Ovary (tissue), 7 donors: ENCODE measurements at regions not wholly inside any gene's neighbourhood (a gene's known extent, or its start where the extent isn't known, plus 50 kb on each side); places are given as distances from the start of the nearest gene placed in this dataset.

Experiments used
- DNase-seq, 5 donors: peaks; one replicate each; pipeline ENCODE4 v3.0.0-alpha.2; 2019 to 2020
- H3K27ac ChIP-seq, 2 donors: fragments of 200-600 bp; one replicate each; pipeline versions ENCODE4 v1.5.1 to v1.8.0; 2019 to 2022
- H3K27me3 ChIP-seq: fragments of 200-600 bp; one replicate; pipeline ENCODE4 v1.8.0; 2022
- H3K36me3 ChIP-seq: fragments of 200-600 bp; sonication (generic); one replicate; pipeline ENCODE4 v1.5.1; 2019
- H3K4me1 ChIP-seq: one replicate; pipeline ENCODE4 v1.8.1; 2013; ENCODE audit warnings: mild to moderate bottlenecking, moderate library complexity; ENCODE audit not compliant: insufficient read depth
- H3K4me3 ChIP-seq: fragments of 200-600 bp; sonication (generic); one replicate; pipeline ENCODE4 v1.5.1; 2017
- H3K9me3 ChIP-seq, 2 donors: fragments of 200-600 bp in 1 of 2; sonication (generic) in 1 of 2; one replicate each; pipeline versions ENCODE4 v1.5.1 to v1.8.1; 2013 to 2019; ENCODE audit warnings: mild to moderate bottlenecking in 1 of 2, moderate library complexity in 1 of 2
- EP300 ChIP-seq: sonication (generic); formaldehyde crosslinking; IDR thresholded peaks from one replicate; pipeline ENCODE4 v1.6.1; 2017; ENCODE audit warnings: antibody characterized with exemption
- POLR2A ChIP-seq: fragments of 450-650 bp; IDR thresholded peaks from one replicate; pipeline ENCODE4 v1.6.1; 2017; ENCODE audit warnings: antibody characterized with exemption, mild to moderate bottlenecking, moderate library complexity
- WGBS, 3 donors: extraction: QIAGEN DNeasy Blood & Tissue Kit in 1 of 3; methylation state at CpG; one replicate each; pipeline versions ENCODE4 v1.1.5 to v1.1.7; 2013 to 2017; 5-methylcytosine and 5-hydroxymethylcytosine counted together
- intact Hi-C, 4 donors: fragments of 100-400 bp; cut with DNase I; formaldehyde crosslinking; loops; one replicate each; pipeline versions ENCODE4 v1.11.0 to v1.15.1; 2022 to 2023
- TF ChIP-seq, protein P1 (sequence below), 3 donors: fragments of 450-650 bp in 2 of 3; fragments of 200-600 bp in 1 of 3; IDR thresholded peaks; one replicate each; pipeline versions ENCODE4 v1.5.1 to v1.8.0; 2016 to 2022; ENCODE audit warnings: antibody characterized with exemption in 3 of 3, mild to moderate bottlenecking in 1 of 3
- donor health status: DM: no; HTN: no; CAD: no; lungs with moderate emphysema.
- donor health status: DM: no; HTN: no; CAD: no.
- donor health status: Bipolar disorder and iron deficiency.
- donor health status: DM: no; HTN: no; CAD: no.
- donor health status: DM: yes; HTN: yes; CAD: no.

DNA sequence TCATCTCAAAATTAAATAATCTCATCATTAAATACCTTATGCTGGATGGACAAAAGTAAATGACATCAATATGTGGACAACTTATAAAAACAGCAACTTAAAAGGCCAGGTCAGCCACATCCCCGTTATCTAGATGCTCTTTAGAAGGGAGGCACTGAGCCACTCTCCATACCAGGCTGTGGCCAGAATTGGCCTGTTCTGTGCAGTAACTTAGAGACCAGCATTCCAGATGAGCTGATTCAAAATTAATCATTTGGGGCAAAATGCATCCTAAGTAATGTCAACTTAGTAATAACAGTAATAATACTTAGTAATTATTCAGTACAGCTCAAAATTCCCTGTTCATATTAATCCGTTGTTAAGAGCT is 373.6 kb downstream of the FBXW7 start:
- 35 to 54% (median 48%) methylated on average over 2 of the region's 2 CpGs for WGBS, 3 donors
- Histone ChIP-seq H3K4me3 (no peak overlapping the region), H3K27me3 (no peaks in the 10 kb centered on the region), H3K27ac (no peak overlapping the region), H3K4me1 (no peaks in the 10 kb centered on the region), H3K36me3 (no peaks in the 10 kb centered on the region), H3K9me3 (no peaks in the 10 kb centered on the region)
- no peak for DNase-seq
- TF ChIP-seq, protein P1, sequence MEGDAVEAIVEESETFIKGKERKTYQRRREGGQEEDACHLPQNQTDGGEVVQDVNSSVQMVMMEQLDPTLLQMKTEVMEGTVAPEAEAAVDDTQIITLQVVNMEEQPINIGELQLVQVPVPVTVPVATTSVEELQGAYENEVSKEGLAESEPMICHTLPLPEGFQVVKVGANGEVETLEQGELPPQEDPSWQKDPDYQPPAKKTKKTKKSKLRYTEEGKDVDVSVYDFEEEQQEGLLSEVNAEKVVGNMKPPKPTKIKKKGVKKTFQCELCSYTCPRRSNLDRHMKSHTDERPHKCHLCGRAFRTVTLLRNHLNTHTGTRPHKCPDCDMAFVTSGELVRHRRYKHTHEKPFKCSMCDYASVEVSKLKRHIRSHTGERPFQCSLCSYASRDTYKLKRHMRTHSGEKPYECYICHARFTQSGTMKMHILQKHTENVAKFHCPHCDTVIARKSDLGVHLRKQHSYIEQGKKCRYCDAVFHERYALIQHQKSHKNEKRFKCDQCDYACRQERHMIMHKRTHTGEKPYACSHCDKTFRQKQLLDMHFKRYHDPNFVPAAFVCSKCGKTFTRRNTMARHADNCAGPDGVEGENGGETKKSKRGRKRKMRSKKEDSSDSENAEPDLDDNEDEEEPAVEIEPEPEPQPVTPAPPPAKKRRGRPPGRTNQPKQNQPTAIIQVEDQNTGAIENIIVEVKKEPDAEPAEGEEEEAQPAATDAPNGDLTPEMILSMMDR (IDR thresholded peaks at IDR 0.05) = no peak
- TF ChIP-seq EP300 (no peak), POLR2A (no peak)
- intact Hi-C loops = no loop called here

DNA sequence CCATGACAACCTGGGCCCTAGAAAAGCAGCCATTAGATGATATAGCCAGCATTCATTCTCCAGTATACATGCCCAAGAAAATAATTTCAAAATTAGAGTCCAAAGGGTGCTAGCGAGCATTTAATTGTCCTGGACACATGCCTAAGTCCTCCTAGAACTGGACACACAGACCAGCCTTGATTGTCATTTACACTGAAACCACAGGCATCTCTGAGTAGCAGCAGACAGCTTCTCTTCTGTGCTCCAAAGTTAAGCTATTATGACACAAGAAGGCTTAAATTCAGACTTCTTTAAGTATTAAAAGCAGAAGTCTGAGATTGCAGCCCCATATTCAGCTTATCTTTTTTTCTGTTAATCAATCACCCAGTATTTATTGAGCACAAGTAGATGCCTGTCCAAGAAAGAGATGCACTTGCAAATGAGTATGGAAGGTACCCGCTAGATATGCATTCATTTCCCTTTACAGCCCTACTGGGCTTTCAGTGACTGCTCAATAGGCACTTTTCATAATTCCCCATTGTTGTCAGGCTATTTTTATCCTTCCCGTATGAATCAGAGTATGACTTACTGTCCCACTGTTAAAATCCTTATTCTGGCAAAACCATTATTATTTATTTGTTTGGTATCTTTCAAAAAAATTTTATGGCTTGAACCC is 374.1 kb downstream of the FBXW7 start:
- no peak for DNase-seq
- TF ChIP-seq, protein P1 (IDR thresholded peaks at IDR 0.05) = no peak
- no peak for TF ChIP-seq EP300
- TF ChIP-seq POLR2A = no peak
- Histone ChIP-seq H3K36me3 (no peaks in the 10 kb centered on the region), H3K27ac (no peak overlapping the region), H3K4me1 (no peaks in the 10 kb centered on the region), H3K9me3 (no peaks in the 10 kb centered on the region), H3K27me3 (no peaks in the 10 kb centered on the region), H3K4me3 (no peak overlapping the region)
- intact Hi-C loops = no loop called here
- WGBS, 3 donors = 63 to 74% (median 66%) methylated on average over 3 of the region's 3 CpGs

DNA sequence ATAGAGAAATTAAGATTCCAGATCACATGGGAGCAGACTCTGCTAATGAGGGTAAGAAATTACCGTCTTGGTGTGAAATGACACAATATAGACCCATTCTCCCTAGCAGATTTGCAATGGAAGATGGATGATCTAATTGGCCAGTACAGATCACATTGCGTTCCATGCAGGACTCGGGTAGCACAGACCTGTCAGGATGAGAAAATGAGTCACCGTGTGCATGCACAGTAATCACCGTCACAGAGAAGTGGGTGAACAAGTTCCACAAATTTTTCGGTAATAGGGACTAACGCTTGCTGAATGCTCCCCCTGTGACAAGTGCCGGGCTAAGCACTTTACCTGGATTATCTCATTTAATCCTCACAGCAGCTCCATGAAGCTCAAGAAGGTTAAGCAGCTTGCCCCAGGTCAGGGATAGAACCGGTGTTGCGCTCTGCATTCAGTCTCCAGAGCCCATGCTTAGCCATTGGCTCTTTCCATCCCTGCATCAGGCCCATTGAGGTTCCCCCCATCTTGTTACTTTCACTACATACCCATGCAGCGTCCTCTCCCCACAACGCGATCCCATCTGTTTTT is 375.6 kb downstream of the FBXW7 start:
- H3K27ac ChIP-seq = no peak overlapping the region
- H3K36me3 ChIP-seq = no peaks in the 10 kb centered on the region
- 90 to 93% (median 92%) methylated on average over 13 of the region's 13 CpGs for WGBS, 3 donors
- TF ChIP-seq, protein P1 (IDR thresholded peaks at IDR 0.05) = no peak
- TF ChIP-seq EP300 (no peak), POLR2A (no peak)
- no peaks in the 10 kb centered on the region for H3K4me1 ChIP-seq
- H3K9me3 ChIP-seq = no peaks in the 10 kb centered on the region
- no peaks in the 10 kb centered on the region for H3K27me3 ChIP-seq
- H3K4me3 ChIP-seq = no peak overlapping the region
- no peak for DNase-seq
- intact Hi-C loops = no loop called here

DNA sequence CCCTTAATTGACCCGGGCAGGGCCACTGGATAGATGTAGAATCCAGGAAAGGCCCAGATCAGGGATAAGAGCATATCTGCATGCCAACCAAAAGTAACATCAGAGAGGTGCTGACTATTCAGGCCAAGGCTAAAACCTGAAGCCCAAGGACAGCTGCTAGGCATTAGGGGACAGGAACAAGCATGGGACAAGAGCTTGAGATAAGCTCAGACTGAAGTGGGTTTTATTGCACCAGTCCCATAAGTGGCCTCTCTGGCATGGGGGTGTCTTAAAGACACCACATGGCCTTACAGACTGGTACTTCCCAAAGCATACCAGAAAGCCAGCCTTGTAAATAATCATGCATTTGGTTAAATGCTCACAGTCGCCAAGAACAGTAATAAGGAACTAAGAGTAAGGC is 376.1 kb downstream of the FBXW7 start:
- Histone ChIP-seq H3K27ac (no peak overlapping the region), H3K27me3 (no peaks in the 10 kb centered on the region), H3K4me1 (no peaks in the 10 kb centered on the region), H3K36me3 (no peaks in the 10 kb centered on the region), H3K9me3 (no peaks in the 10 kb centered on the region), H3K4me3 (no peak overlapping the region)
- TF ChIP-seq, protein P1 (IDR thresholded peaks at IDR 0.05) = no peak
- TF ChIP-seq POLR2A (no peak), EP300 (no peak)
- no peak for DNase-seq
- intact Hi-C loops = no loop called here
- 72 to 76% (median 73%) methylated on average over 2 of the region's 2 CpGs for WGBS, 3 donors
